GM19193 (cell line): ENCODE measurements at regions not wholly inside any gene's neighbourhood (a gene's known extent, or its start where the extent isn't known, plus 50 kb on each side); places are given as distances from the start of the nearest gene placed in this dataset.

ENCODE experiments used
- POLR2A ChIP-seq: IDR thresholded peaks from 4 replicates; pipeline ENCODE4 v1.6.1; 2011; ENCODE audit not compliant: insufficient read depth, insufficient read length; ENCODE audit errors: extremely low read depth

DNA sequence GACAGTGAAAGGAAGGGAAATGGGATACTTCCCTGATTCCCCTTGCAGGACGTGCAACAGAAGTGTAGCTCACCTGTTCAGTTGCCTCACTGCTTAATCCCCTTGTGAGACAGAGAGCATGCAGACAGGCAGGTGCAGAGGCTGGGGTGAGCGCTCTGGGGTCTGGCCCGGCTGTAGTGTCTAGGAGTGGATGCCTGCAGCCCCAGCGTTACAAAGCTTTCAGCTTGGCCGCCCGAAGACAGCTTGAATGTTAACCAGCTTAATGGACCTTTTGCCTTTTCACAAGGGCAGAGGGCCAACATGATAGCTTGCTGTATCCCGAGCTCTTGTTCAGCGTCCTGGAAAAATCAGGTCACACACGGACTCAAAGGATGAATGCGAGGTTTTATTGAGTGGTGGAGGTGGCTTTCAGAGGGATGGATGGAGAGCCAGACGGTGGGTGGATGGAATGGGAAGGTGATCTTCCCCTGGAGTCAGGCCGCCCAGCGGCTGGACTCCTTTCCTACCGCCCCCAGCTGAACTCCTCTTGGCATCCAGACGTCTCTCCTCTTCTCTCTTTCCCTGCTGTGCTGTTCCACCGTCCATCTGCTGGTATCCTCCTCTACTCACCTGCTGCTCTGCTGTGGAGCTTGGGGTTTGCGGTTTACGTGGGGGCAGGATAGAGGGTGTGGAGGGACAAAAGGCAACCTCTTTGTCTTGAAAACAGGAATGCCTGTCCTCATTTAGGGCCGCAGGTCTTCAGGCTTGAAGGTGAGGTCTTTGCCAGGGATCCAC is 86.2 kb upstream of the RESF1 start:
- no peak for TF ChIP-seq POLR2A

- TF ChIP-seq POLR2A, result no peak
Measured at GRCh38 chr12:31869972-31870371, 89.2 kb upstream of the RESF1 start.

- no peak for TF ChIP-seq POLR2A
Measured at GRCh38 chr12:31868965-31869364, 90.2 kb upstream of the RESF1 start.

DNA sequence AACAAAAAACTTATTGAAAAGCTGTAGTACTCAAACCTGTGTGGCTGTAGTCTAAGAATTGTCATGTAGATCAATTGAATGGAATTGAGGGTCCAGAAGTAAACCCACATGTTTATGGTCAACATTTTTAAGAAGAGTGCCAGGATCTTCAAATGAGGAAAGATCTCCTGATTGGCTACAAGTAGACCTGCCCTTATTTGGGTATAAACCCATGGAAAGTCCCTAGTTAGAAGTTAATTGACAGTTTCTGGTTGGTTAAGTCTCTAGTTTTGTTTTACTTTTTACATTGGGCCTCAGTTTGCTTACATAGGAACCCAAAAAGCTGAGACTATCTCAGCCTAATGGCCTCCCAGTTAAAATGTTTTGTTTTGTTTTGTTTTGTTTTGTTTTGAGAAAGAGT is 91.9 kb upstream of the RESF1 start:
- no peak for TF ChIP-seq POLR2A

GRCh38 chr12:31866523-31866922 is 92.7 kb upstream of the RESF1 start:
- TF ChIP-seq POLR2A, result no peak

DNA sequence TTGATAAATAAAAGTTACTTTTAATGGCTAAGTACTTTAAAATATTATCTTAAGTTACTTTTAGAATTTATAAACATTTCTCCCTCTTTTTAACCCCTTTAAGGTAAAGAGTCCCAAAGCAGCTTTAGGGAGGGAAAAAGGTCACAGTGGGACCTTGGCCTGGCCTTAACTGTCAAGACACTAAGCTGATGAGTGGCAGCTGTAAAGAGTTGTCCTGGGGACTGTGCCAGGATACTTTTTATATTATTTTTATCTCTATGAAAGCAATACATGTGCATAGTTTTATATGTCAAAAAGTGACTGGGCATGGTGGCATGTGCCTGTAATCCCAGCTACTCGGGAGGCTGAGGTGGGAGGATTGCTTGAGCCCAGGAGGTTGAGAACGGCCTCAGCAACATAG is 94.2 kb upstream of the RESF1 start:
- TF ChIP-seq POLR2A, result no peak

DNA sequence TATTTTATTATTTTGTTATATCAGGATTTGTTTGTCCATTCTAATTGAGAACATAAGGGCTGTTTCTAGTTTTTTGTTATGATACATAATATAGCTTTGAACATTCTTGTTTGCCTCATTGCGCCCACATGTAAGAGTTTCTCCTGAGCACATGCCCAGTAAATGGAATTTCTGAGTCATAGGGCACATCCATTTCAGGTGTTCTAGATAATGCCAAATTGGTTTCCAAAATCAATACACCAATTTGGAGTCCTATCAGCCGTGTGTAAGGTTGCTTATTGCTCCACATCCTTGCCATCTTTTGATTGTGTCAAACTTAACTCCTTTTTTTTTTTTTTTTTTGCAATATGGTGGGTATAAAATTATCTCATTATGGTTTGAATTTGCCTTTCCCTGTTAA is 97.9 kb upstream of the RESF1 start:
- TF ChIP-seq POLR2A, result no peak

GRCh38 chr12:31860401-31860800 is 98.8 kb upstream of the RESF1 start:
- TF ChIP-seq POLR2A, result no peak

GRCh38 chr12:31859232-31859977 is 99.8 kb upstream of the RESF1 start:
- TF ChIP-seq POLR2A, result no peak

- no peak for TF ChIP-seq POLR2A
Measured at GRCh38 chr12:31855427-31855826, 103.8 kb upstream of the RESF1 start.

GRCh38 chr12:31853977-31854376 is 105.2 kb upstream of the RESF1 start:
- no peak for TF ChIP-seq POLR2A

GRCh38 chr12:31853520-31853919 is 105.7 kb upstream of the RESF1 start:
- no peak for TF ChIP-seq POLR2A

- no peak for TF ChIP-seq POLR2A
Measured at GRCh38 chr12:31850268-31850667, 108.9 kb upstream of the RESF1 start.

DNA sequence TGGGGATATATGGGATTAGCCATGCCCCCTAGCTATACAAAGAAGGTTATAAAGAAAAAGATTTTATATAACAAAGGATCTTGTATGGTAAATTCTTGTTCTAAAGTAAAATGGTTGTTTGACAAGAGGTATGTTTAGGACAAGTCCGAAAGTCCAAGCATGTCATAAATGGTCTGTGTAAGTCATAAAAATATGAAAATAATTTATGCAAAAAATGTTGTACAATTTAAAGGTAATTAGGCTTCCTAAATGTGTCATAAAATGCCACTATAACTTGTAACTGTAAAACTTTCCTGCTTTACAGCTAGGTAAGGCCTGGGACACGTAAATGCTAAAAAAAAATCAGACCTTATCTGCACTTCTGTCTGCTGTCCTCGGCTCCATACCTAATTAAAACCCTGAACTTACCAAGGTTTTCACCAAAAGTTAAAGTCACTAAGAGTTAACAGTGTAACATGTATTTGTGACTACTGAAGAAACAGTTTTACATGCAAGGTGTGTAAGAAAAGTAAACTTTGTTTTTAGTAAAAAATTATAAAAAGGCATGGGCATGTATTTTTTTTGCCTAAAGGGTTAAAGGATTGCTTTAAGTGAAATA is 110.0 kb upstream of the RESF1 start:
- TF ChIP-seq POLR2A, result no peak

- no peak for TF ChIP-seq POLR2A
Measured at GRCh38 chr12:31846405-31846804, 112.8 kb upstream of the RESF1 start.
